NCI-H128 (cell line): ENCODE measurements at regions not wholly inside any gene's neighbourhood (a gene's known extent, or its start where the extent isn't known, plus 50 kb on each side); places are given as distances from the start of the nearest gene placed in this dataset.

Source experiments
- DNase-seq: peaks from one replicate; lab custom pipeline; 2025; ENCODE audit not compliant: unreplicated experiment; lab: John Stamatoyannopoulos, UW

DNA sequence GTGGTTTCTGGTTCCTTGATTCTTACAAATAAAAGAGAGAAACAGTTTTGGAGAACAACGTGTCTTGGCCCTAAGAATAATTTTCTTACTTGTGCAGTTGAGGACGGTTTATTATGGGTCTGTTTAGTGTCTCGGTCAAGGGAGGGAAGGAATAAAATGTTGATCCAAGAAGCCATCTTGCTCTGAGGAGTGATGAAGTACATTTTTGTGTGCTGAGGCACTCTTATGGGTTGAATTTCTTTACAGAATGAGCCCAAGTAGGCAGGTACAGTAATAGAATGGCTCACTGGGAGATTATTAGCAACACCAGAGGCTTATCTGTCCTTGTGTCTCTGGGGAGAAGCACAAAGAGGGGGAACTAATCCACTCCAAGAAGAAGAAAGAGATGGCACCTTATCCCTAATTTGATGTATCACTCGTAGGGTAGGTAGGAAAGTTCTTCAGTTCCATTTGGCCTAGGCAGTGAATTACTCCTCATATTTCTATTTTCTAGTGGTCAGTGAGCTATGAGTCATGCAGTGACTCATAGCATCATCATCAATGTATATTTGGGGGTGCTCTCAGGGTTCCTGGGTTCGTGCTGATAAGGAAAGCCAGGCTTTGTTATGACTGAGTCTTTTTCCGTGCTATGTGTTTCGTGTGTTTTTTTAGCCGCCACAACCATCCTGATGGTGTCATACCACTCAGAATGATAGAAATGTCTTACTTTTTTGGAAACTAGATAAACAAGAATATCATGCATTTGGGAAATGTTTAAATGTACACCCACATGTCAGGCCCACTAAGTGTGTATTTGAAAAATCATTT is 250.1 kb upstream of the CTAGE1 start:
- DNase-seq: no peak

DNA sequence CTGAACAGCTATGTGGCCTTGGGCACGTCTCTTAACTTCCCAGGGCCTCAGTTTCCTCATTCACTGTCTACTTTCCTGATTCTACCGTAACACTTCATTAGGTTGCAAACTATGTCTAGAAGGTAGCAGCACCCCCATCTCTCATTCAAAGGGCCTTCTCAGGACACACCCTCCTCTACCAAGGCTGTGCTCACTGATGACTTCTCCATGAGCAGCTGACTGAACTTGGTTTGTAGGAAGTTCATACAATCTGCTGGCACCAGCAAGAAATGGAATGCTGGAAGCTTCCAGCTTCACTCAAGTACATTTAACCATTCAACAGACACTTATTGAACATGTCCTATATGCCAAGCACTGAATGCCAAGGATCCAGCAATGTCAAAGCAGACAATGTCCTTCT is 250.8 kb upstream of the CTAGE1 start:
- no peak for DNase-seq

DNA sequence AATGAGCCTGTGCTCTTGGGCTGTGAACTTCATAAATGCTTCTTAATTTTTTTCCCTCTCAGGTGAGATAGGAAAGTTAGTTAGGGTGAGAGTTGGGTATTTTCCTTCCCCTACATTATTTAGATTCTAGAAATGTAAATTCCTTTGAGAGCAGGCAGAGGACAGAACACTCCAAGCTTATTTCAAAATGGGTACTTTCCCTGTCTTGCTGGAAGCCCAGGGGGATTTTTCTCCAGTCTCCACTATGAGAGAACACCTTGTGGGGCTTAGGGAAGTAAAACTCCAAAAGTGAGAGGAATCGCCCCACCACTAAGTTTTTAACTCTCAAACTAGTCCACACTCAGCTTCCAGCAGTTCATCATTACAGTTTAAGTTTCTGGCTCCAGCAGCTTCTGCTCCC is 253.2 kb upstream of the CTAGE1 start:
- no peak for DNase-seq

DNA sequence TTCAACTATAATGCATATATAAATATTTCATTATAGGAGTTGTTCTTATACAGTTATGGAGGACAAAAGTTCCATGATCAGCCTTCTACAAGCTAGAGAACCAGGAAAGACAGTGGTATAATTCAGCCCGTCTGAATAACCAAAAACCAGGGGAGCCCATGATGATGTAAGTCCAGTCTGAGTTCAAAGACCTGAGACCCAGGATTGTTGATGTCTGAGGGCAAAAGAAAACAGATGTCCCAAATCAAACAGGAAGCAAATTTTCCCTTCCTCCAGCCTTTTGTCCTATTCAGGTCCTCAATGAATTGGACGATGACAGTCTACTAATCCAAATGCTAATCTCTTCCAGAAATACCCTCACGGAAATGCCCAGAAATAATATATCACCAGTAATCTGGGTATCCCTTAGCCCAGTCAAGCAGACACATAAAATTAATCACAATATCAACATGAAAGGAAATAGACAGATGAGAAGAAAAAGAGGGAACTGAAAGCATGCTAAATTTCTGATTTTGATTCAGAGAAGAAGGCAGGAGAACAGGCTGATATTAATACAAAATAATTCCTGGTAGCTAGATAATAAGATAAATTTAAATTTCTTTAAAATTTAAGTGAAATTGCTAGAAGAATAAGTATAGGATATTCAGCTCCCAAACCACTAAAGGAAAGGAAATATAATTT is 255.6 kb upstream of the CTAGE1 start:
- DNase-seq: no peak

DNA sequence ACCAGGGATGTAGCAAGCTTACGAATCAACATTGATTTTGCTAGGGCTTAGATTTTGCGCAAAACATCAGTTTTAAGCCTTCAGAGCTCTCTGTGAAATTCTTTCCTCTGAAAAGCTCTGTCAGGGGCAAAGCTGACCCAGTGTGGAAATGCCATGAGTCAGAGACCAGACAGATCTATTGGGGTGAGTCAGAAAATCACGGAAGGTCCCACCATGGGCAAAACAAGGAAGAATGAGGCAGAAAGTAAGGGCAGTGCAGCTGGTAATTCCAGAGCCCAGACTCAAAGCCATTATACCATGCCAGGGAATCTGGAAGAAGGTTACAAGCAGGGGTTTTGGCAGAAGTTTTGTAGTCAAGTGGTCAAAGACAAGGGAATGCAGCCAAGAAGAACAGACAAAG is 256.6 kb upstream of the CTAGE1 start:
- DNase-seq: no peak

DNA sequence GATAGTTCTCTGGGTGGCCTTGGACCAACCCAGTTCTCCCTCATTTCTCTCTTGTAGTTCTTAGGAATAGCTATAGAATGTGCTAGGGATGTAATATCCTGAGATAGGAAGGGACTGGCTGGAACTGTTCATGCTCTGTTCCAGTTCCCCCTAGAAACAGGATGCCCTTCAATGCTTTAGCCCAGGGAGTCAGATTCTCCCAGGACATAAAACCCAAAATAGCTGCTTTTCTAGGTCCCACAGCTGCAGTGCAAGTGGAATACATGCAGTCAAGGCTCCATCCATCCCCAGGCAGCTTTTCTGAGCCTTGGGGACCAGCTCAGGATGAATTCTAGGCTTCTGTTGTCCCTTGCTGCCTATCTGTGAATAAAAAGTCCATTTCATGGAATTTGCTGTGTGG is 257.3 kb upstream of the CTAGE1 start:
- DNase-seq: no peak

DNA sequence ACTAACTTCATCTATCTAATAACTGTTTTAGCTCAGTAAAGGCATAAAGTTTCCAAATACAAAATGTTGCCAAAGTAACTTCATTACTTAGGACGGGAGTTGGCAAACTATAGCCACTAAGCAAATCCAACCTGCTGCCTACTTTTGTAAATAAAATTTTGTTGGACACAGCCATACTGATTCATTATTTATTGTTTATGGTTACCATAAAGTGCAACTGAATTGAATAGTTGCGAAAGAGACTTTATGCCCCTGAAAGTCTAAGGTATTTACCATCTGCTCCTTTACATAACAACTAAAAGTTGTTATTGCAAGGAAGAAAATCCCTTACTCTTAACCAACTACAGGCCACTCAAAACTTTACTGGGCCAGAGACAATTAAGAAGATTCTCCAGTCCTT is 256.7 kb upstream of the RBBP8 start:
- DNase-seq: no peak

DNA sequence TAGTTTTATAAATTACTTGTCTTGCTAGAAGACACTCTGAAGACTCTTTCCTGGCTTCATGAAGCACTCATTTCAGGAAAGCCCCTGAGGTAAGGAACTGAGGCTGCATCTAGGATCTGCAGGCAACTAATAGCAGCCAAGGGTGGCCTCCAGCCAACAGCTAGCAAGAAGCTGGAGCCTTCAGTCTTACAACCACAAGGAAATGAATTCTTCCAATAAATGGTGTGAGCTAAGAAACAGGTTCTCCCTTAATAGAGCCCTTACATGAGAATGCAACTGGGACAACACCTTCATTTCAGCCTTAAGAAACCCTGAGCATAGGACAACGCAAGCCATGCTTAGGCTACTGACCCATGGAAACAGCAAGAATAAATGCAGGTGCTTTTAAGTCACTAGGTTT is 254.6 kb upstream of the RBBP8 start:
- DNase-seq: no peak

DNA sequence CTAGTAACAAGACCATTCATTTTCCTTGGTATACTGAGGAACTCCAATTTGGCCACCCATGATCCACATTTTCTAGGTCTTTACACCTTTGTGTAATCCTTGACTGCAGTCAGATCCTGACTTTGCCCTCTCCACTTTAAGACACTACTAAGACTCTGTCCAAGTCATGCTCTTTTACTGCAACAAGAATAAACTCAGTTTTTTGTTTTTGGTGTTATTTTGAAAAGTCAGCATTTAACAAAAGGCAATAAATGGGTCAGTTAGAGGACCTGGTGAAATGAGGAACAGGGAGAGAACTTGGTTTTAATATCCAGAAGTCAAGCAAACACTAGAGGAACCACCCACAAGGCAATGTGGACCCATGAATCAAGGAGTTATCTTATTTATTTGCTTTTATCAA is 252.2 kb upstream of the RBBP8 start:
- DNase-seq: no peak

DNA sequence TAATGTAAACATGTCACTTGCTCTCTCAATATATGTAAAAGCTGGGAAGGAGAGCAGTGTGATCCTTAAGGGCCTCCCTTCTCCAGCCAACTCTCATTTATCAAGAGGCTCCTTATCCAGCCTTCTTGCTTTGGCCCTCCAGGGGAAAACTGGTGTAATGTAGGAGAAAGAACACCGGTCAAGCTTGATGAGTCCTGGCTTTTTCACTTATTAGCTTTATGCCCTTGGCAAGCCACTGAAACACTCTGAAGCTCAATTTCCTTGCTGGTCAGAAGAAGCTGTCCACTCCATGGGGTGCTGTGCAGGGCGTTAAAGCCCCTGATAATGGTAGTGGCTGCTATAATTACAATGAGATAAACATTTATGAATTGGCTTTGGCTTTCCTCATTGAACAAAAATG is 251.2 kb upstream of the RBBP8 start:
- no peak for DNase-seq

DNA sequence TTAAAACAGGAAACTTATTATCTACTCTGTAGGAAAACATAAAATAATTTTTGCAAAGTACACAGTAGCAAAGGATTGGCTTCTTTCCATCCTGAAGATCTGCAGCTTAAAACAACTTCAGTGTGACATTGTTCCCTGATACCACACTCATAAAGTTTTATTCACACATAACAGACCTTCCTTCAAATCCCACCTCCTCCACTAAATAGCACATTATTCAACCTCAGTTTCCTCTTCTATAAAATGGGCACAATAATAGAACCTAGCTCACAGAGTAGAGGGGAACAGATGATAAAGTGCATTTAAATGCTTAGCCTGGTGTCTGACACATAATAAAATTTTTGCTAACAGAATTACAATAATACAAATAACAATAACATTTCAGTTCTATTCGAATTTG is 250.4 kb upstream of the RBBP8 start:
- no peak for DNase-seq

DNA sequence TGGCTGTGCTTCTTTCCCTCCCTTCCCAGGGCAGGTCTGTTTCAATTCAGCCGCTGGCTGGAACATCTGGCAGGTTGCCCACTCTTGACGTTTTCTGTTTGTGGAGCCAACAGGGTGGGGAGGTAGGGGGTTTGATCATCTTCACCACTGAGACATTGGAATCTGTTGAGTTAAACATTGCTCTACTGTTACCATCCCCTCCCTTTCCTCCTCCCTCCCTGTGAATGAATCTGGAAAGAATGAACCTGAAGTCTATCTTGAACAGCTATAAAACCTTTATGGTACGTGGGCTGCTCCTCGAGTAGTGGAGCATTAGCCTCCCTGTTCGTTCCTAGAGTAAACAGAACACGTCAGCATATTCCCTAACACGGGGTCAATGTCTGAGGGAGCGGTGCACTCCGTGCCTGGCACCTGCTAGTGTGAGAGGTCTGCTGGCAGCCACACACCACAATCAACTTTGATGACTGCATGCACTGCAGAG is 249.9 kb upstream of the RBBP8 start:
- DNase-seq: no peak

DNA sequence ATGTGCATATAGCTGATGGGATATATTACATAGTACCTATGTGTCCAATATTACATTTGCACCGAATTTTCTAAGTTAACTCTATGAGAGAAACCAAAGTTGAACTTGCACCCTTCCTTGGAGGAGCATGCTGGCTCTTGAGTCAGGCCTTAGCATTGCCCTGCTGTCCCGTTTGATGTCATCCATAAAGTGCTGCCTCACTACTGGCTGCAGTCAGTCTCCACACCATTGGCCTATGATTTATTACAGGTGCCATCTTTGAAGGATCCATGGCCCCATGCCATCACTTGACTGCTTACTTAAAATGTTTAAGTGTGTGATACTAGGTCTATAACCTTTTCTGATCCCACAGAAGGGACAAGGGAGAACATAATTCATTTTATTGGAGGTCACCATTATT is 249.3 kb upstream of the RBBP8 start:
- no peak for DNase-seq

DNA sequence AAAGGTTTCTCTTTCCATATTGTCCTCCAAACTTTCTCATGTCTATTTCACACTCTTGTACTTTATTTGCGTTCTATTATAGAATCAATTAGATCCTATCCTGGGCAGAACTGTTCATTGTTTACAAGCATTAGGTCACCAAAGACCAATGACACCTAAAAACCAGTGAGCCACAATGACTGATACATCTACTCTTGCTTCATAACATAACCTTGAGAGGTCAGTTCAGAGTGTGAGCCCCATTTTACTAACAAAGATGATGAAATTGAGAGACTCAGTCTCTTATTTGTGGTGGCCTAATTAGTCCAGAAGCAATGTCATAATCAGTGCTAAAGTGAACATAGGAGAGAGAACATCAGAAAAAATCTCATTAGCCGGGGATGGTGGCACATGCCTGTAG is 248.9 kb upstream of the RBBP8 start:
- DNase-seq: no peak

DNA sequence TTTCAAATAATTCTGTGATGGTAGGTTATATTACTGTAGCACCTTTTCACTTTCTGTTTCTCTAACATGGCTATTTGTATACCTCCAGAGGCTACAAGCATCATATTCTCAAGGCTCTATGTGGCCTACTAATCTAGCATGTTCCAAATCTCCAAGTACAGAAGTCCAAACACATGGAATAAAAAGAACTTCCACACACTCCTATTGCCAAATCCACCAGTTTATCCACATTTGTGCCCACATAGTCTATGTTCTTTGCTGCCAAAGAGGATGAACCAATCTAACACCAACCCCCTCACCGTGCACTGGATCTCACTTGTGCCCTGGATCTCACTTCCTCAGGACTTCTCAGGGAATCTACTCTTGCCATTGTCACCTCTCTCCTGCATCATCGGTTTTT is 247.3 kb upstream of the RBBP8 start:
- DNase-seq: no peak

DNA sequence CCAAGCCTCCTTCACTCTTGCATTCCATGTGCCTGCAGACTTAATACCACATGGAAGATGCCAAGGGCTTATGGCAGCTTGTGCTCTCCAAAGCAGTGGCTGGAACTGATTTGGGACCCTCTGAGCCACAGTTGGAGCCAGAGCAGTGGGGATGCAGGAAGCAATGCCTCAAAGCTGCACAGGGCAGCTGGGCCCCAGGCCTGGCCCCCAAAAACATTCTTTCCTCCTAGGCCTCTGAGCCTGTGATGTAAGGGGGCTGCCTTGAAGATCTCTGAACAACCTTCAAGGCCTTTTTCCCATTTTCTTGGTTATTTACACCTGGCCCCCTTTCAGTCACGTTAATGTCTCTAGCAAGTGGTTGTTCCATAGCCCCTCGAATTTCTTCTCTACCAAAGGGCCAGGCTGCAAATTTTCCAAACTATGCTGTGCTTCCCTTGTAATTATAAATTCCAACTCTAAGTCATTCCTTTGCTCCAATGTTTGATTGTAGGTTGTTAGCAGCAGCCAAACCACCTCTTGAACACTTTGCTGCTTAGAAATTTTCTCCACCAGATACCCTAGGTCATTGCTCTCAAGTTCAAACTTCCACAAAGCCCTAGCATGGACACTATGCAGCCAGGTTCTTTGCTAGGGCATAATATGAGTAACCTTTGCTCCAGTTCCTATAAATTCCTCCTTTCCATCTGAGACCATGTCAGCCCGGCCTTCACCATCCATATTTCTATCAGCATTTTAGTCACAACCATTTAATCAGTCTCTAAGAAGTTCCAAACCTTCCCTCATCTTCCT is 245.0 kb upstream of the RBBP8 start:
- no peak for DNase-seq

DNA sequence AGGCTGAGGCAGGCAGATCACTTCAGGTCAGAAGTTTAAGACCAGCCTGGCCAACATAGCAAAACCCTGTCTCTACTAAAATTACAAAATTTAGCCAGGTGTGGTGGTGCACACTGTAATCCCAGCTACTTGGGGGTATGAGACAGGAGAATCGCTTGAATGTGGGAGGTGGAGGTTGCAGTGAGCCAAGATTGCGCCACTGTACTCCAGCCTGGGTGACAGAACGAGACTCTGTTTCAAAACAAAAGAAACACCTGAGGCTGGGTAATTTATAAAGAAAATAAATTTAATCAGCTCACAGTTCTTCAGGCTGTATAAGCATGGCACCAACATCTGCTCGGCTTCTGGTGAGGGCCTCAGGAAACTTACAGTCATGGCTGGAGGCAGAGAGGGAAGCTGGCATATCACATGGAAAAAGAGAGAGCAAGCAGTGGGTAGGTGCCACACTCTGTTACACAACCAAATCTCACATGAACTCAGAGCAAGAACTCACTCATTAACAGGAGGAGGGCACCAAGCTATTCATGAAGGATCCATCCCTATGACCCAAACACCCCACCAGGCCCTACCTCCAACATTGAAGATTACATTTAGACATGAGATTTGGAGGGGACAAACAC is 244.1 kb upstream of the RBBP8 start:
- DNase-seq: no peak

DNA sequence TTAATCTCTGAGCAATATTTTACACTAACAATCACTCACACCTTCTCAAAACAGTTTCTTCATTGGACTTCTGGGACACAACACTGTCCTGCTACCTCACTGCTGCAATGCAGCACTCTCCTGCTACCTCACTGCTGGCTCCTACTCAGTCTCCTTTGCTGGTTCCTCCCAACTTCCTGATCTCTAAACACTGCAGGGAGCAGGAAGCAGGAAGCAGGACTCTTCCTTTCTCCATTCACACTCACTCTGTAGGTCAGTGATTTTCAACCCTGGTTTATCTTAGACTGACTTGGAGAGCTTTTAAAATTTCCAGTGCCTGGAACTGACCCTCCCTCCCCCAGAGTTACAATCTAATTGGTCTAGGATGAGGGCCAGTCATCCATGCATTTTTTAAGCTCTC is 243.4 kb upstream of the RBBP8 start:
- DNase-seq: no peak

DNA sequence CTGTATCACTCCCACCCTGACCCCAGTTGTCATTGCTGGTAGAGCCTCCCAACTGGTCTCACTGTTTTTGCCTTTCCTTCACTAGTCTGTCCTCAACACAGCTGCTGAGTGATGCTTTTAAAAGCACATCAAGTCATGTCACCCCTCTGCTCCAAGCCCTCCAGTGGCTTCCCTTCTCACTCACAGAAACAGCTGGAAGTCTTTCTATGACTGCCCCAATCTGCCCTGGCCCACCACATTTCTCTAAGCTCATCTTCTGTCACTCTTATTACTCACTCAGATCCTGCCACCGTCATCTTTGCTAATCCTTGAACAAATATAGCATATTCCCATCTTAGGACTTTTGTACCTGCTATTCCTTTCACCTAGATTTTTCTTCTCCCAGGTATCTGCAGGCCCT is 242.6 kb upstream of the RBBP8 start:
- DNase-seq: no peak

DNA sequence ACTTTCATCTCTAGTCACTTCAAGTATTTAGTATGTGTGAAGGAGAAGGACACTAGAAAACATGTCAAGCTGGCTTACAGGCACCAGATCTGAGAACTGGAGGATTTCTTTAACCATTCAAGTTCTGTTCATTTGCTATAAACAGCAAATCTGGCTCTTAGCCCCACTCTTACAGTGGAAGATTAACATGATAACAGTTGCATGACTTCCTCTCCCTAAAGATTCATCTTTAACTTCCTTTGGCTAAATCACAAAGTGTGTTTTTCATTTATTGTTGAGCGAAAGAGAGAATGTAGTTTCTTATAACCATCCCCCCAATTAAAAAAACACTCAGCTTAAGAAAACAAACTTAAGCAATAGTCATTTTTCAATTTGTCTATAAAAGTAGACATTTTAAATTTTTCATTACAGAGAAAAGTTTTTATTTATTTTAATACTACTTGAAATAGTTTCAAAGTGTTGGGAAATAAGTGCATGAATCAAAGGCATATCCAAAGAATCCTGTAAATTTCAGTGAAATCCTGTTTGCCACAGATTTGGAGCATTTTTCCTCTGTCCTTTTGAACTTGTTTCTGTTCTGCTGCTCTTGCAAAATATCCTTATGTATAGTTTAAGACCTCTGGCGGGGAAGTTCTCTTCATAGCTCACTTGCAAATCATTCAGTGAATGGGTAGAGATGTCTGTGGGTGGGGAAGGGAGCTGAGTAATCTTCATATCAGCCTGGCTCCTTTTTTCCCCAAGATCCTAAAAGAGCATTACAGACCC is 241.0 kb upstream of the RBBP8 start:
- DNase-seq: no peak

DNA sequence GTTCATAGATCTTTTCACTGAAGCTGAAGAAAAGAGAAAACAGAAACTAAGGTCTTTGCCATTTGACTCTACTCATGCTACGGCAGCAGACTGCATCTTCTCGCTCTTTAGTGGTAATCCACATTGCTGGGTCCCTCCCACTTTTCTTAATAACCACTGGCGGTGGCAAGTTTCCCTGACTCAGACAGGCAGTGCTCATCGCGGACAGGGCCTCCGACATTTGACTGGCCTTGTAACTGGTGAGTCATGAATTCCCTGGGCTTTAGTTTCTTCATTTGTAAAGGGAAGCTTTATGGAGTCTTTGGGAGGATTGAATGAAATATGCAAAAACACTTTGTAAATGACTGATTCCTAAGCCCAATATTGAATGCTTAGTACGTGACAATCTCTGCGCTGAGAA is 238.2 kb upstream of the RBBP8 start:
- DNase-seq: no peak
